ENCODE measurements at regions not wholly inside any gene's neighbourhood (a gene's known extent, or its start where the extent isn't known, plus 50 kb on each side); places are given as distances from the start of the nearest gene placed in this dataset.

DNA sequence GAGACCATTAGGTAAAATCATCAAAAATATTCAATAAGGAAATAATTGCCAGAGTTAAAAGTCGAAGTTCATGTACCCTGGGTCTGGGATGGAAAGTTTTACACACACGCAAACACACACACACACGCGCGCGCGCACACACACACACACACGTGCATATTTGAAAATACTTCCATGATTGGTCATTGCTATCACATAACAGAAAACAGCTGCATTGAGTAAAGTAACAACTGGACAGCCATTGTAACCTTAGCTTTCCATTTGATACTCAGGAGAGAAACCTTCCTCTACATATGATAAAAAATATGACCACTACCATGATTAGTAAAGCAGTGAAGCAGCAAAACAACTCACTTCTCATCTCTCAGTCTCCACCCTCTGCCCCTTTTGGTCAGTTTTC lies 490.0 kb upstream of the SGCG start:
- TF ChIP-seq, protein P1, sequence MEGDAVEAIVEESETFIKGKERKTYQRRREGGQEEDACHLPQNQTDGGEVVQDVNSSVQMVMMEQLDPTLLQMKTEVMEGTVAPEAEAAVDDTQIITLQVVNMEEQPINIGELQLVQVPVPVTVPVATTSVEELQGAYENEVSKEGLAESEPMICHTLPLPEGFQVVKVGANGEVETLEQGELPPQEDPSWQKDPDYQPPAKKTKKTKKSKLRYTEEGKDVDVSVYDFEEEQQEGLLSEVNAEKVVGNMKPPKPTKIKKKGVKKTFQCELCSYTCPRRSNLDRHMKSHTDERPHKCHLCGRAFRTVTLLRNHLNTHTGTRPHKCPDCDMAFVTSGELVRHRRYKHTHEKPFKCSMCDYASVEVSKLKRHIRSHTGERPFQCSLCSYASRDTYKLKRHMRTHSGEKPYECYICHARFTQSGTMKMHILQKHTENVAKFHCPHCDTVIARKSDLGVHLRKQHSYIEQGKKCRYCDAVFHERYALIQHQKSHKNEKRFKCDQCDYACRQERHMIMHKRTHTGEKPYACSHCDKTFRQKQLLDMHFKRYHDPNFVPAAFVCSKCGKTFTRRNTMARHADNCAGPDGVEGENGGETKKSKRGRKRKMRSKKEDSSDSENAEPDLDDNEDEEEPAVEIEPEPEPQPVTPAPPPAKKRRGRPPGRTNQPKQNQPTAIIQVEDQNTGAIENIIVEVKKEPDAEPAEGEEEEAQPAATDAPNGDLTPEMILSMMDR (conservative IDR thresholded peaks at IDR 0.05 in 1 of 2, IDR thresholded peaks at IDR 0.05 in 1 of 2; ENCODE audit: extremely low read depth in 1 of 2, insufficient read depth in 1 of 2, low read depth in 1 of 2, low read length in 2 of 2): no peak
- TF ChIP-seq EZH2 (IDR thresholded peaks at IDR 0.05; ENCODE audit: borderline replicate concordance, low read length): no peak

Data from mammary epithelial cell (primary cell).